ENCODE measurements at regions not wholly inside any gene's neighbourhood (a gene's known extent, or its start where the extent isn't known, plus 50 kb on each side); places are given as distances from the start of the nearest gene placed in this dataset.

- Histone ChIP-seq H3K4me1 (ENCODE audit: insufficient read depth, low read length, severe bottlenecking) (no peaks in the 10 kb centered on the region), H3K4me3 (ENCODE audit: low read depth, low read length, poor library complexity, severe bottlenecking) (no peak overlapping the region), H4K20me1 (ENCODE audit: insufficient read depth, low read length) (no peaks in the 10 kb centered on the region), H3K4me2 (ENCODE audit: low read length) (no peak overlapping the region), H3K36me3 (ENCODE audit: insufficient read depth, low read length) (no peaks in the 10 kb centered on the region), H3K79me2 (ENCODE audit: insufficient read depth, low read length) (no peaks in the 10 kb centered on the region), H3K27me3 (ENCODE audit: insufficient read depth, low read length) (no peaks in the 10 kb centered on the region), H3K9ac (ENCODE audit: low read length) (no peak overlapping the region), H3K9me3 (ENCODE audit: low read length) (no peaks in the 10 kb centered on the region), H3F3A (ENCODE audit: insufficient read depth, low read length) (no peaks in the 10 kb centered on the region), H2AFZ (ENCODE audit: low read length) (no peak overlapping the region), H3K27ac (ENCODE audit: low read depth, low read length, poor library complexity, severe bottlenecking) (no peak overlapping the region), H3K9me2 (ENCODE audit: low read depth, low read length) (no peaks in the 10 kb centered on the region)
- no peak for TF ChIP-seq EZH2 (IDR thresholded peaks at IDR 0.05; ENCODE audit: borderline replicate concordance, low read length)
- TF ChIP-seq, protein P1, sequence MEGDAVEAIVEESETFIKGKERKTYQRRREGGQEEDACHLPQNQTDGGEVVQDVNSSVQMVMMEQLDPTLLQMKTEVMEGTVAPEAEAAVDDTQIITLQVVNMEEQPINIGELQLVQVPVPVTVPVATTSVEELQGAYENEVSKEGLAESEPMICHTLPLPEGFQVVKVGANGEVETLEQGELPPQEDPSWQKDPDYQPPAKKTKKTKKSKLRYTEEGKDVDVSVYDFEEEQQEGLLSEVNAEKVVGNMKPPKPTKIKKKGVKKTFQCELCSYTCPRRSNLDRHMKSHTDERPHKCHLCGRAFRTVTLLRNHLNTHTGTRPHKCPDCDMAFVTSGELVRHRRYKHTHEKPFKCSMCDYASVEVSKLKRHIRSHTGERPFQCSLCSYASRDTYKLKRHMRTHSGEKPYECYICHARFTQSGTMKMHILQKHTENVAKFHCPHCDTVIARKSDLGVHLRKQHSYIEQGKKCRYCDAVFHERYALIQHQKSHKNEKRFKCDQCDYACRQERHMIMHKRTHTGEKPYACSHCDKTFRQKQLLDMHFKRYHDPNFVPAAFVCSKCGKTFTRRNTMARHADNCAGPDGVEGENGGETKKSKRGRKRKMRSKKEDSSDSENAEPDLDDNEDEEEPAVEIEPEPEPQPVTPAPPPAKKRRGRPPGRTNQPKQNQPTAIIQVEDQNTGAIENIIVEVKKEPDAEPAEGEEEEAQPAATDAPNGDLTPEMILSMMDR (IDR thresholded peaks at IDR 0.05; ENCODE audit: low read length) = no peak
Measured at GRCh38 chr18:11266781-11267480, 117.6 kb upstream of the PIEZO2 start.

- Histone ChIP-seq H3F3A (ENCODE audit: insufficient read depth, low read length) (no peaks in the 10 kb centered on the region), H3K4me2 (ENCODE audit: low read length) (no peak overlapping the region), H3K36me3 (ENCODE audit: insufficient read depth, low read length) (no peaks in the 10 kb centered on the region), H3K4me1 (ENCODE audit: insufficient read depth, low read length, severe bottlenecking) (no peaks in the 10 kb centered on the region), H3K27ac (ENCODE audit: low read depth, low read length, poor library complexity, severe bottlenecking) (no peak overlapping the region), H3K9ac (ENCODE audit: low read length) (no peak overlapping the region), H3K4me3 (ENCODE audit: low read depth, low read length, poor library complexity, severe bottlenecking) (no peak overlapping the region), H2AFZ (ENCODE audit: low read length) (no peak overlapping the region), H3K27me3 (ENCODE audit: insufficient read depth, low read length) (no peaks in the 10 kb centered on the region), H3K9me2 (ENCODE audit: low read depth, low read length) (no peaks in the 10 kb centered on the region), H3K9me3 (ENCODE audit: low read length) (no peaks in the 10 kb centered on the region), H4K20me1 (ENCODE audit: insufficient read depth, low read length) (no peaks in the 10 kb centered on the region), H3K79me2 (ENCODE audit: insufficient read depth, low read length) (no peaks in the 10 kb centered on the region)
- TF ChIP-seq, protein P1 (IDR thresholded peaks at IDR 0.05; ENCODE audit: low read length) = no peak
- TF ChIP-seq EZH2 (IDR thresholded peaks at IDR 0.05; ENCODE audit: borderline replicate concordance, low read length) = no peak
Measured at GRCh38 chr18:11261486-11261885, 112.1 kb upstream of the PIEZO2 start.

GRCh38 chr18:11260961-11261461, 111.6 kb upstream of the PIEZO2 start:
- no peaks in the 10 kb centered on the region for H3K9me3 ChIP-seq (ENCODE audit: low read length)

More at GRCh38 chr18:11260961-11261461, 111.6 kb upstream of the PIEZO2 start:
- no peak for TF ChIP-seq EZH2 (IDR thresholded peaks at IDR 0.05; ENCODE audit: borderline replicate concordance, low read length)
- TF ChIP-seq, protein P1 (IDR thresholded peaks at IDR 0.05; ENCODE audit: low read length) = no peak
- no peaks in the 10 kb centered on the region for H3K27me3 ChIP-seq (ENCODE audit: insufficient read depth, low read length)
- H3K4me2 ChIP-seq (ENCODE audit: low read length) = no peak overlapping the region
- no peaks in the 10 kb centered on the region for H4K20me1 ChIP-seq (ENCODE audit: insufficient read depth, low read length)
- H3K27ac ChIP-seq (ENCODE audit: low read depth, low read length, poor library complexity, severe bottlenecking) = no peak overlapping the region
- H3K36me3 ChIP-seq (ENCODE audit: insufficient read depth, low read length) = no peaks in the 10 kb centered on the region
- no peaks in the 10 kb centered on the region for H3K79me2 ChIP-seq (ENCODE audit: insufficient read depth, low read length)
- no peaks in the 10 kb centered on the region for H3K4me1 ChIP-seq (ENCODE audit: insufficient read depth, low read length, severe bottlenecking)
- no peak overlapping the region for H2AFZ ChIP-seq (ENCODE audit: low read length)
- no peak overlapping the region for H3K4me3 ChIP-seq (ENCODE audit: low read depth, low read length, poor library complexity, severe bottlenecking)
- H3K9me2 ChIP-seq (ENCODE audit: low read depth, low read length) = no peaks in the 10 kb centered on the region
- no peak overlapping the region for H3K9ac ChIP-seq (ENCODE audit: low read length)
- H3F3A ChIP-seq (ENCODE audit: insufficient read depth, low read length) = no peaks in the 10 kb centered on the region
